ENCODE measurements at regions not wholly inside any gene's neighbourhood (a gene's known extent, or its start where the extent isn't known, plus 50 kb on each side); places are given as distances from the start of the nearest gene placed in this dataset.

- TF ChIP-seq EZH2 (IDR thresholded peaks at IDR 0.05; ENCODE audit: insufficient read depth, low read length), result no peak
- TF ChIP-seq, protein P1, sequence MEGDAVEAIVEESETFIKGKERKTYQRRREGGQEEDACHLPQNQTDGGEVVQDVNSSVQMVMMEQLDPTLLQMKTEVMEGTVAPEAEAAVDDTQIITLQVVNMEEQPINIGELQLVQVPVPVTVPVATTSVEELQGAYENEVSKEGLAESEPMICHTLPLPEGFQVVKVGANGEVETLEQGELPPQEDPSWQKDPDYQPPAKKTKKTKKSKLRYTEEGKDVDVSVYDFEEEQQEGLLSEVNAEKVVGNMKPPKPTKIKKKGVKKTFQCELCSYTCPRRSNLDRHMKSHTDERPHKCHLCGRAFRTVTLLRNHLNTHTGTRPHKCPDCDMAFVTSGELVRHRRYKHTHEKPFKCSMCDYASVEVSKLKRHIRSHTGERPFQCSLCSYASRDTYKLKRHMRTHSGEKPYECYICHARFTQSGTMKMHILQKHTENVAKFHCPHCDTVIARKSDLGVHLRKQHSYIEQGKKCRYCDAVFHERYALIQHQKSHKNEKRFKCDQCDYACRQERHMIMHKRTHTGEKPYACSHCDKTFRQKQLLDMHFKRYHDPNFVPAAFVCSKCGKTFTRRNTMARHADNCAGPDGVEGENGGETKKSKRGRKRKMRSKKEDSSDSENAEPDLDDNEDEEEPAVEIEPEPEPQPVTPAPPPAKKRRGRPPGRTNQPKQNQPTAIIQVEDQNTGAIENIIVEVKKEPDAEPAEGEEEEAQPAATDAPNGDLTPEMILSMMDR (IDR thresholded peaks at IDR 0.05; ENCODE audit: insufficient read depth, low read depth, low read length), result no peak
Measured at GRCh38 chr14:86083616-86084015, 553.7 kb downstream of the FLRT2 start.
